ENCODE measurements at regions not wholly inside any gene's neighbourhood (a gene's known extent, or its start where the extent isn't known, plus 50 kb on each side); places are given as distances from the start of the nearest gene placed in this dataset.
"Not testable (repeated sequence)": the region's sequence is repeated elsewhere in the genome, so short reads cannot be mapped to it uniquely, and the experiment has no call there.

GRCh38 chr3:103818398-103818797 lies 1383.6 kb downstream of the ZPLD1 start:
- DNase-seq: no peak

DNA sequence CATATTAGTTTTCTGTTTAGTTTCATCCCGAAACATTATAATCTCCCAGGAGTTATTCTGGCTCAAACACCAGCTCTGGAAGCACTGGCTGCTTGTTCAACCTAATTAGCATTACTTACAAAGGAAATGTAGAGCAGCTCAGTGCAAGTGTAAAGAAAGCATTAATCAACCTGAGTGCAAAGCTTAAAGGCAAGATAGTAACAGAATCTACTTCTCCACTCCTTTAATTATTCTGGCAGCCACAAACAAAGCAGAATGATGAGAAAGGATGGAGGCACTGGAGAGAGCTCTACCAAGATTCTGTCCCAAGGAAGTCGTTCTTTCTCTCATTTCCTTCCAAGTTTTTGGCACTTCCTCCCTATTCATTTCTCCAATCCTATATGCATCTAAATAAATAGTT lies 1384.0 kb downstream of the ZPLD1 start:
- DNase-seq: no peak

GRCh38 chr3:103825586-103825985 lies 1390.8 kb downstream of the ZPLD1 start:
- DNase-seq: no peak

DNA sequence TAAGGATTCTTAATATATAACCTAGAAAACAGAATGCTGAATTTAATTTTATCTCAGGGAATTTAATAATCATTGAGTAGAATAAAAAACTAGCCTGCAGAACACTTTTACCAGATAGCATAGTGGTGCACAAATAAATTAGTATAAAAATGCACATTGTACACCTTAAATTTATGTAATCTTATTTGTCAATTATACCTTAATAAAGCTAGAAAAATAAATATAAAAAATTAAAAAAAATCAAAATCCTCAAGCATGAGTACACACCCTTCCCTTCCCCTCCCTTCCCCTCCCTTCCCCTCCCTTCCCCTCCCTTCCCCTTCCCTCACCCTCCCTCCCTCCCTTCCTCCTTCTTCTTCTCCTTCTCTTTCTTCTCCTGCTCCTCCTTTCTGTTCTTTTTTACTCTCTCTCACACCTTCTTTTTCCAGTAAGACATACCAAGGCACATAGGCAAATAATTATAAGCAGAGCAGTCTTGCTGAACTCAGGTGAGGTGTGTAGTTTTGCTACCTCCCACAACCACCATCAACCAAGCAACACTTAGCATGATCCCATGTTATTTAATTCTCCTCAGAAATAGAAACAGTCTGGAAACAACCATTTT lies 1395.0 kb downstream of the ZPLD1 start:
- DNase-seq: no peak

GRCh38 chr3:103847081-103848062 lies 1412.6 kb downstream of the ZPLD1 start:
- DNase-seq: no peak

GRCh38 chr3:103851793-103852192 lies 1417.0 kb downstream of the ZPLD1 start:
- no peak for DNase-seq

GRCh38 chr3:103862415-103862814 lies 1427.6 kb downstream of the ZPLD1 start:
- no peak for DNase-seq

DNA sequence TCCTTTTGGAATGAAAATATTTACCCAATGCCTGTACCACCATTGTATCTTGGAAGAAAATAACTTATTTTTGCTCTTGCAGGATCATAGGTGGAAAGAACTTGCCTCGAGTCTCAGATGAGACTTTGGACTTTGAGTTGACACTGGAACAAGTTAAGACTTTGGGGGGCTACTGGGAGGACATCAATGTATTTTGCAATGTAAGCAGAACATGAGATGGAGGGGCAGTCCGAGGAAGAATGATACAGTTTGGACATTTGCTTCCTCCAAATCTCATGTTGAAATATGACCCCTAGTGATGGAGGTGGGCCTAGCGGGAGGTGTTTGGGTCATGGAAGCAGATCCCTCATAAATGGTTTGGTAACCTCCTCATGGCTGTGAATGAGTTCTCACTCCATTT lies 1428.6 kb downstream of the ZPLD1 start:
- DNase-seq: no peak

DNA sequence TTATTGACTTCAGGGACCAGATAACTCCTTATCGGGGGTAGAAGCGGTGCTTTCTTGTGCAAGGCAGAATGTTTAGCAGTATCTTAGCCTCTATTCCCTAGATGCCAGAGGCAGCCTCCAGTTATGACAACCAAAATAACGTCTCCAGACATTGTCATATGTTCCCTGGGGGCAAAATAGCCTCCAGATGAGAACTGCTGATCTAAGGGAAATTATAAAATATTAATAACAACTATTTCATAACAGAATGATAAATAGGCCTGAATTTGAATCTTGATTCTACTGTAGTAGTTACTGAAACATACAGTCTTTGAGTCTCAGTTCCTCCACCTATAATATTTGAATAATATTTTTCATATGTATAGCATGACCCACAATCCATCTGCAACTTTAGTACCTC lies 1431.3 kb downstream of the ZPLD1 start:
- no peak for DNase-seq

GRCh38 chr3:103873021-103873420 lies 1438.2 kb downstream of the ZPLD1 start:
- no peak for DNase-seq

GRCh38 chr3:103873897-103874545 lies 1439.2 kb downstream of the ZPLD1 start:
- DNase-seq: no peak

DNA sequence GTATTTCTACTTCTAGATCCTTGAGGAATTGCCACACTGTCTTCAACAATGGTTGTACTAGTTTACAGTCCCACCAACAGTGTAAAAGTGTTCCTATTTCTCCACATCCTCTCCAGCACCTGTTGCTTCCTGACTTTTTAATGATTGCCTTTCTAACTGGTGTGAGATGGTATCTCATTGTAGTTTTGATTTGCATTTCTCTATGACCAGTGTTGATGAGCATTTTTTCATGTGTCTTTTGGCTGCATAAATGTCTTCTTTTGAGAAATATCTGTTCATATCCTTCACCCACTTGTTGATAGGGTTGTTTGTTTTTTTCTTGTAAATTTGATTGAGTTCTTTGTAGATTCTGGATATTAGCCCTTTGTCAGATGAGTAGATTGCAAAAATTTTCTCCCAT lies 1447.0 kb downstream of the ZPLD1 start:
- DNase-seq: not testable (repeated sequence)

- no peak for DNase-seq
Measured at GRCh38 chr3:103889675-103890074, 1454.9 kb downstream of the ZPLD1 start.

- DNase-seq: no peak
Measured at GRCh38 chr3:103894162-103894822, 1459.5 kb downstream of the ZPLD1 start.

DNA sequence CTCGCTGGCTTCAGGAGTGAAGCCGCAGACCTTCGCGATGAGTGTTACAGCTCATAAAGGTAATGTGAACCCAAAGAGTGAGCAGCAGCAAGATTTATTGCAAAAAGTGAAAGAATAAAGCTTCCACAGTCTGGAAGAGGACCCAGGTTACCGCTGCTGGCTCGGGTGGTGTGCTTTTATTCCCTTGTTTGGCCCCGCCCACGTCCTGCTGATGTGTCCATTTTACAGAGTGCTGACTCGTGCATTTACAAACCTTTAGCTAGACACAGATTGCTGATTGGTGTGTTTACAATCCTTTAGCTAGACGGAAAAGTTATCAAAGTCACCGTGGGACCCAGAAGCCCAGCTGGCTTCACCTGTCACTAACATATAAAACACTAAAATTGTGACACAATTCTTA lies 1464.5 kb downstream of the ZPLD1 start:
- DNase-seq: no peak

GRCh38 chr3:103904991-103905390 lies 1461.7 kb upstream of the ALCAM start:
- no peak for DNase-seq

DNA sequence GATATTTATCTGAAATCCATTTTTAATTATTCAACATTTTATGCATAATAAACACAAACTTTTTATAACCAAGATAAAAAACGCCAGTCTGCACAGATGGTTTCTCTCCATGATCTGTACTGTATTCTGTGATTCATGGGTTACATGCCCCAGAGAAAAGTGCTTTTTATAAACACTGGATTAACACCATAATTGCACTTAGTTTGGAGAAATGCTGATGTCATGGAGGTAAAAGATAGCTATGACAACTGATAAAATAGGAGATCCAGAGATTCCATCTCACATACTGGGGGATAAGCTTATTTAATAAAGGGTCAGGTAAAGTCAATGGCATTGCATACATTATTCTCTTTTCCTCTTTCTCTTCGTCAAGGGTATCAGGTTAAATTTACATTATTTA lies 1460.4 kb upstream of the ALCAM start:
- DNase-seq: no peak

- no peak for DNase-seq
Measured at GRCh38 chr3:103906808-103907207, 1459.9 kb upstream of the ALCAM start.

GRCh38 chr3:103907567-103907966 lies 1459.1 kb upstream of the ALCAM start:
- no peak for DNase-seq

GRCh38 chr3:103909395-103909794 lies 1457.3 kb upstream of the ALCAM start:
- no peak for DNase-seq

- no peak for DNase-seq
Measured at GRCh38 chr3:103918336-103918735, 1448.4 kb upstream of the ALCAM start.

DNA sequence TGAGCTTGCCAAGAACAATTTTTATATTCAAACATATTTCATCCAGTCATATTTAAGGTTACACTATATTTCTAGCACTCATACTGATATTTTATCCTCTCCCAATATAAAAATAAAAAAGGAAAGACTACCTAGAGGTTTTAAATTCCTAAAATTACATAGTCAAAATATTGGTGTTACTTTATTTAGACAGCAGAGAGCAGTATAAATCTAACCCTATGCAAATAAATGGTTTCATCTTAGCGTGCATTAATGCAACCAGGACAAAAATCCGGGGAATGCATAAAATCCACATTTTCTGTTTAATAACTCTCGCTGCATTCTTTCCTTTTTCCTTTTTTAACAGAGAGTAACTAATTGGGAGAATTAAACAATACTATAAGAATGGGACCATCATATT lies 1447.4 kb upstream of the ALCAM start:
- DNase-seq: no peak

DNA sequence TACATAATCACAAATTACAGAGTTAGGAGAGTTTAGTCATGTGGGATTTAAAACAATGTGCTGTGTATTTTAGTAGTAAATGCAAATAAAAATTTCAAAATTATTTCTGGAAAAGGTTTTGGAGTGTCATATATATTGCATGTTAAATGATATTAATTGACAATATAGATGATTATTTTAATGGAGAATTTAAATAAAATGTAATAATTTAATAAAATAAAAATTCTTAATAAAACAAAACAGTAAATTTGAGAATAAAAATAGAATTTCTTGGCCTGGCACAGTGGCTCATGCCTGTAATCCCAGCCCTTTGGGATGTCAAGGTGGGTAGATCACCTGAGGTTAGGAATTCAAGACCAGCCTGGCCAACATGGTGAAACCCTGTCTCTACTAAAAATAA lies 1442.8 kb upstream of the ALCAM start:
- DNase-seq: no peak

All from T-helper 1 cell (primary cell).